ENCODE measurements at regions not wholly inside any gene's neighbourhood (a gene's known extent, or its start where the extent isn't known, plus 50 kb on each side); places are given as distances from the start of the nearest gene placed in this dataset.

- H3K27ac ChIP-seq (ENCODE audit: low read depth), result no peak overlapping the region
These were observed 176.3 kb upstream of the POU3F1 start for GRCh38 chr1:38222891-38223290.

More at GRCh38 chr1:38222891-38223290, 176.3 kb upstream of the POU3F1 start:
- no peak overlapping the region for H3K4me3 Mint-ChIP-seq
- no peaks in the 10 kb centered on the region for H3K36me3 ChIP-seq (ENCODE audit: insufficient read depth)
- no peaks in the 10 kb centered on the region for H3K79me2 ChIP-seq (replicated peaks; ENCODE audit: insufficient read depth)
- peaks cover 13% of the 10 kb centered on the region for H3K9me3 Mint-ChIP-seq
- peaks cover 8% of the 10 kb centered on the region for H3K36me3 Mint-ChIP-seq (ENCODE audit: low read depth)
- no peaks in the 10 kb centered on the region for H4K20me1 ChIP-seq (replicated peaks; ENCODE audit: insufficient read depth)
- H3K4me2 ChIP-seq, result no peak overlapping the region
- no peak overlapping the region for H2AFZ ChIP-seq
- peaks cover 43% of the 10 kb centered on the region for H3K4me1 Mint-ChIP-seq
- H3K27ac Mint-ChIP-seq, result no peak overlapping the region
- peaks cover 45% of the 10 kb centered on the region for H3K4me1 ChIP-seq (ENCODE audit: insufficient read depth)
- no peaks in the 10 kb centered on the region; the same call in 1 of the 2 replicates for H3F3A ChIP-seq (replicated peaks; ENCODE audit: low read depth)
- TF ChIP-seq ZNF331 (CRISPR knock-in tag; IDR thresholded peaks at IDR 0.05; ENCODE audit: low read depth), result no peak
- TF ChIP-seq REST (IDR thresholded peaks at IDR 0.05; ENCODE audit: unreplicated experiment), result no peak
- no peak for TF ChIP-seq POLR2AphosphoS5 (IDR thresholded peaks at IDR 0.05; ENCODE audit: low read depth)
- TF ChIP-seq ETS1 (IDR thresholded peaks at IDR 0.05), result no peak
- no peak for TF ChIP-seq NANOG (IDR thresholded peaks at IDR 0.05; ENCODE audit: borderline replicate concordance)
- no peak for TF ChIP-seq ZNF462 (CRISPR knock-in tag; IDR thresholded peaks at IDR 0.05)
- TF ChIP-seq EZH2phosphoT487 (IDR thresholded peaks at IDR 0.05; ENCODE audit: unreplicated experiment), result no peak
- TF ChIP-seq STAT1 (IDR thresholded peaks at IDR 0.05; ENCODE audit: unreplicated experiment), result no peak
- H3K4me3 ChIP-seq, result no peak overlapping the region
- DNase-seq (ENCODE audit: low spot score), result no peak
- peaks cover 11% of the 10 kb centered on the region for H3K27me3 Mint-ChIP-seq (ENCODE audit: insufficient read depth, low read depth, poor library complexity)
- peaks cover 32% of the 10 kb centered on the region for H3K27me3 ChIP-seq (ENCODE audit: insufficient read depth)
- ATAC-seq, result no peak
- no peaks in the 10 kb centered on the region; the same call in 1 of the 2 replicates for H3K9me2 ChIP-seq (ENCODE audit: insufficient read depth)

Data from GM23338 (cell line).